Medulla oblongata (tissue), 1 donor: ENCODE measurements at regions not wholly inside any gene's neighbourhood (a gene's known extent, or its start where the extent isn't known, plus 50 kb on each side); places are given as distances from the start of the nearest gene placed in this dataset.
A peak's percentile ranks its signal among the peaks of the same experiment; 100 is the strongest.
"Not testable (repeated sequence)": the region's sequence is repeated elsewhere in the genome, so short reads cannot be mapped to it uniquely, and the experiment has no call there.

Experiments
- DNase-seq: peaks from one replicate; pipeline ENCODE4 v3.0.0-alpha.2; 2015; ENCODE audit errors: extremely low spot score

- peak; percentile 42 for DNase-seq
Measured at GRCh38 chr3:106965307-106965706, 411.9 kb upstream of the CCDC54 start.

- no peak for DNase-seq
Measured at GRCh38 chr3:106969596-106969995, 407.6 kb upstream of the CCDC54 start.

GRCh38 chr3:106981392-106981791, 395.8 kb upstream of the CCDC54 start:
- DNase-seq, result no peak

- no peak for DNase-seq
Measured at GRCh38 chr3:106985721-106986120, 391.5 kb upstream of the CCDC54 start.

GRCh38 chr3:106998841-106999682, 378.2 kb upstream of the CCDC54 start:
- DNase-seq, result not testable (repeated sequence)

GRCh38 chr3:107001635-107002034, 375.6 kb upstream of the CCDC54 start:
- DNase-seq, result no peak

GRCh38 chr3:107005352-107005751, 371.9 kb upstream of the CCDC54 start:
- DNase-seq, result not testable (repeated sequence)

- no peak for DNase-seq
Measured at GRCh38 chr3:107008213-107008612, 369.0 kb upstream of the CCDC54 start.

- no peak for DNase-seq
Measured at GRCh38 chr3:107013641-107014040, 363.6 kb upstream of the CCDC54 start.

- peak; percentile 36 for DNase-seq
Measured at GRCh38 chr3:107024551-107025026, 352.6 kb upstream of the CCDC54 start.

GRCh38 chr3:107025961-107026360, 351.3 kb upstream of the CCDC54 start:
- peak; percentile 38 for DNase-seq

GRCh38 chr3:107028086-107028485, 349.2 kb upstream of the CCDC54 start:
- peak; percentile 75 for DNase-seq

- peak; percentile 35 for DNase-seq
Measured at GRCh38 chr3:107028626-107029025, 348.6 kb upstream of the CCDC54 start.

GRCh38 chr3:107032111-107032510, 345.1 kb upstream of the CCDC54 start:
- peak; percentile 76 for DNase-seq

GRCh38 chr3:107034142-107034541, 343.1 kb upstream of the CCDC54 start:
- no peak for DNase-seq

- no peak for DNase-seq
Measured at GRCh38 chr3:107035176-107035575, 342.1 kb upstream of the CCDC54 start.

GRCh38 chr3:107044677-107045076, 332.6 kb upstream of the CCDC54 start:
- DNase-seq, result no peak

GRCh38 chr3:107045791-107046190, 331.4 kb upstream of the CCDC54 start:
- peak; percentile 83 for DNase-seq

GRCh38 chr3:107055181-107055942, 321.9 kb upstream of the CCDC54 start:
- DNase-seq, result no peak

GRCh38 chr3:107061466-107061865, 315.8 kb upstream of the CCDC54 start:
- no peak for DNase-seq

GRCh38 chr3:107062310-107062709, 314.9 kb upstream of the CCDC54 start:
- DNase-seq, result no peak

- no peak for DNase-seq
Measured at GRCh38 chr3:107062787-107063186, 314.5 kb upstream of the CCDC54 start.

- no peak for DNase-seq
Measured at GRCh38 chr3:107063351-107063750, 313.9 kb upstream of the CCDC54 start.
